Spleen (tissue), 11 donors: ENCODE measurements at regions not wholly inside any gene's neighbourhood (a gene's known extent, or its start where the extent isn't known, plus 50 kb on each side); places are given as distances from the start of the nearest gene placed in this dataset.
"Not testable (repeated sequence)": the region's sequence is repeated elsewhere in the genome, so short reads cannot be mapped to it uniquely, and the experiment has no call there.

ENCODE experiments used
- DNase-seq: peaks from one replicate; pipeline ENCODE4 v3.0.0-alpha.2; 2020
- H3K27ac ChIP-seq, 8 donors: fragments of 200-600 bp; sonication (generic) in 7 of 8; 1 replicate in 4 of 8; 2 replicates in 4 of 8; pipeline versions ENCODE4 v1.5.0 to v1.8.0; 2016 to 2021; ENCODE audit warnings: inconsistent platforms in 4 of 8, mild to moderate bottlenecking in 4 of 8, moderate library complexity in 1 of 8
- H3K27me3 ChIP-seq, 7 donors: fragments of 200-600 bp; sonication (generic) in 6 of 7; replicated peaks in 1 of 7; 1 replicate in 4 of 7; 2 replicates in 3 of 7; pipeline versions ENCODE4 v1.5.0 to v1.8.0; 2016 to 2021; ENCODE audit warnings: inconsistent platforms in 3 of 7, mild to moderate bottlenecking in 1 of 7
- H3K36me3 ChIP-seq, 6 donors: fragments of 200-600 bp; sonication (generic) in 5 of 6; 1 replicate in 4 of 6; 2 replicates in 2 of 6; pipeline versions ENCODE4 v1.5.0 to v1.8.0; 2016 to 2021; ENCODE audit warnings: inconsistent platforms in 2 of 6
- H3K4me1 ChIP-seq, 6 donors: fragments of 200-600 bp; sonication (generic) in 5 of 6; 1 replicate in 3 of 6; 2 replicates in 3 of 6; pipeline versions ENCODE4 v1.5.0 to v1.8.0; 2016 to 2021; ENCODE audit warnings: inconsistent platforms in 3 of 6
- H3K4me3 ChIP-seq, 8 donors: fragments of 200-600 bp; sonication (generic) in 7 of 8; 1 replicate in 4 of 8; 2 replicates in 4 of 8; pipeline versions ENCODE4 v1.5.0 to v1.8.0; 2016 to 2021; ENCODE audit warnings: inconsistent platforms in 4 of 8, mild to moderate bottlenecking in 4 of 8, moderate library complexity in 2 of 8
- H3K9me3 ChIP-seq, 8 donors: fragments of 200-600 bp; sonication (generic) in 7 of 8; 1 replicate in 4 of 8; 2 replicates in 4 of 8; pipeline versions ENCODE4 v1.5.0 to v1.8.0; 2016 to 2021; ENCODE audit warnings: inconsistent platforms in 4 of 8
- POLR2A ChIP-seq, 3 donors: fragments of 450-650 bp; IDR thresholded peaks; one replicate each; pipeline ENCODE4 v1.5.1; 2017; ENCODE audit warnings: antibody characterized with exemption in 3 of 3, mild to moderate bottlenecking in 1 of 3
- POLR2AphosphoS5 ChIP-seq, 3 donors: sonication (generic); formaldehyde crosslinking; IDR thresholded peaks; one replicate each; pipeline ENCODE4 v1.5.1; 2017; ENCODE audit warnings: antibody characterized with exemption in 3 of 3
- WGBS, 5 donors: extraction: QIAGEN DNeasy Blood & Tissue Kit in 3 of 5; methylation state at CpG; one replicate each; pipeline versions ENCODE4 v1.1.5 to v1.1.7; 2013 to 2018; 5-methylcytosine and 5-hydroxymethylcytosine counted together
- intact Hi-C: fragments of 100-400 bp; cut with DNase I; formaldehyde crosslinking; loops from one replicate; pipeline ENCODE4 v1.15.0; 2023; ENCODE audit warnings: low total_unique reads
- TF ChIP-seq, protein P1 (sequence below), 11 experiments: fragments of 200-600 bp in 7 of 11; fragments of 450-650 bp in 4 of 11; sonication (generic) in 4 of 11; IDR thresholded peaks in 8 of 11; conservative IDR thresholded peaks in 3 of 11; 1 replicate in 7 of 11; 2 replicates in 4 of 11; pipeline versions ENCODE4 v1.4.0 to v1.8.0; 2016 to 2021; ENCODE audit warnings: antibody characterized with exemption in 11 of 11, inconsistent platforms in 4 of 11, mild to moderate bottlenecking in 1 of 11
- donor health status: healthy with polysubstance abuse.
- donor health status: DM: no; HTN: no; CAD: no; lungs with moderate emphysema.
- donor health status: DM: no; HTN: no; CAD: no.
- donor health status: Bipolar disorder and iron deficiency.
- donor health status: healthy.
- donor health status: DM: no; HTN: no; CAD: no.
- donor health status: DM: yes; HTN: yes; CAD: no.

DNA sequence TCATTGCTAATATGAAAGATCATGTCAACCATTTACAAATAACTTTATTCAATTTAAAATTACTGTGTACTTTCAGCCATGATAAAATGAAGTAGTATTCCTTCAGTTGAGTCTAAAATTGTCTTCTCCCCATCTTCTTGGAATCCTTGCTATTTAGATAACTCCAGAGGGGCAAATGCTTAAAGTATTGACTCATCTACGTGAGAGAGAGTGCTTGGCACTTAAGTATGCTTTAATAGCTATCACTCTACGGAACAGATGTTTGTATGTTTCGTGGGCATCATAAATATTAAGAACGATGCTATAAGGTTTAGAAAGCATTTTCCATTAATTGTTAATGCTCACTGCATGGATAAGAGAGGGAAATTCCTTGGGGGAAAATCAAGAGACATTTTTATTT, 69.3 kb upstream of the MED13 start:
- H3K4me1 ChIP-seq, result peaks cover 0 to 16% (median 8%) of the 10 kb centered on the region in 6 donors
- TF ChIP-seq, protein P1, sequence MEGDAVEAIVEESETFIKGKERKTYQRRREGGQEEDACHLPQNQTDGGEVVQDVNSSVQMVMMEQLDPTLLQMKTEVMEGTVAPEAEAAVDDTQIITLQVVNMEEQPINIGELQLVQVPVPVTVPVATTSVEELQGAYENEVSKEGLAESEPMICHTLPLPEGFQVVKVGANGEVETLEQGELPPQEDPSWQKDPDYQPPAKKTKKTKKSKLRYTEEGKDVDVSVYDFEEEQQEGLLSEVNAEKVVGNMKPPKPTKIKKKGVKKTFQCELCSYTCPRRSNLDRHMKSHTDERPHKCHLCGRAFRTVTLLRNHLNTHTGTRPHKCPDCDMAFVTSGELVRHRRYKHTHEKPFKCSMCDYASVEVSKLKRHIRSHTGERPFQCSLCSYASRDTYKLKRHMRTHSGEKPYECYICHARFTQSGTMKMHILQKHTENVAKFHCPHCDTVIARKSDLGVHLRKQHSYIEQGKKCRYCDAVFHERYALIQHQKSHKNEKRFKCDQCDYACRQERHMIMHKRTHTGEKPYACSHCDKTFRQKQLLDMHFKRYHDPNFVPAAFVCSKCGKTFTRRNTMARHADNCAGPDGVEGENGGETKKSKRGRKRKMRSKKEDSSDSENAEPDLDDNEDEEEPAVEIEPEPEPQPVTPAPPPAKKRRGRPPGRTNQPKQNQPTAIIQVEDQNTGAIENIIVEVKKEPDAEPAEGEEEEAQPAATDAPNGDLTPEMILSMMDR (IDR thresholded peaks at IDR 0.05 in 8 of 11, conservative IDR thresholded peaks at IDR 0.05 in 3 of 11), result no peak
- TF ChIP-seq POLR2AphosphoS5 (IDR thresholded peaks at IDR 0.05) (no peak), POLR2A (IDR thresholded peaks at IDR 0.05) (no peak)
- peaks cover 0 to 41% (median 21%) of the 10 kb centered on the region in 7 donors for H3K27me3 ChIP-seq
- H3K9me3 ChIP-seq, result no peaks in the 10 kb centered on the region
- H3K36me3 ChIP-seq, result no peaks in the 10 kb centered on the region
- no peak for DNase-seq
- 83 to 89% (median 85%) methylated on average over 4 of the region's 4 CpGs for WGBS, 5 donors
- H3K4me3 ChIP-seq, result no peak overlapping the region
- intact Hi-C loops, result no loop called here
- no peak overlapping the region for H3K27ac ChIP-seq

DNA sequence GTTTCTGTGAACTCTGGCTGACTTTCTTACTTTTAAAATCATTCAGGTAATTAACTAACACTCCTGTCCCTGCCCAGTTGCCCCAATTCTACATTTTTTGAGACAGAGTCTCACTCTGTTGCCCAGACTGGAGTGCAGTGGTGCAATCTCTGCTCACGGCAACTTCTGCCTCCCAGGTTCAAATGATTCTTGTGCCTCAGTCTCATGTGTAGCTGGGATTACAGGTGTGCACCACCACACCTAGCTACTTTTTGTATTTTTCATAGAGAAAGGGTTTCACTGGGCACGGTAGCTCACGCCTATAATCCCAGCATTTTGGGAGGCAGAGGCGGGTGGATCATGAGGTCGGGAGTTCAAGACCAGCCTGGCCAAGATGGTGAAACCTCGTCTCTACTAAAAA, 66.2 kb upstream of the MED13 start:
- H3K4me3 ChIP-seq, H3K9me3 ChIP-seq, H3K4me1 ChIP-seq, H3K36me3 ChIP-seq, H3K27ac ChIP-seq, intact Hi-C loops: not testable (repeated sequence)
- H3K27me3 ChIP-seq, result peaks cover 0 to 13% (median 0%) of the 10 kb centered on the region in 7 donors
- DNase-seq, result peak; percentile 20
- WGBS, 5 donors, result 93 to 96% (median 94%) methylated on average over 6 of the region's 6 CpGs

DNA sequence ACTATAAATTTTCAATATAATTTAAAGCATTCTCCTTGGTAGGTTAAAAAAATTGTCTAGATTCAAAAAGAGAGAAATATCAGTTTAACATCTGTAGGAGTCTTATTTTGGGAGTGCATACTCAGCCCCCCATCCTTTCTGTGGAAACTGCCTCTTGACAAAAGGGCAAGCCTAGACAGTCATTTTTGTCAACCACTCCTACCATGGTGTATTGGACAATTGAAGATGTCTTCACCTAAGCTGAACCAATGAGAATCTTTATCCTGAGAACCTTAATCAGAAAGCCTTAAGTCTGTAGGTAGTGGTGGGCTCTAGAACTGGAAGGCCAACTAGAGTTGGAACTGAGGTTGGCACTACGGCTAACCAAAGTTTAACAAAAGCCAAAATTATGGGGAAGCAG, 65.7 kb upstream of the MED13 start:
- 85 to 97% (median 86%) methylated on average over 1 of the region's 1 CpG for WGBS, 5 donors
- H3K36me3 ChIP-seq, result no peaks in the 10 kb centered on the region
- no peak overlapping the region for H3K27ac ChIP-seq
- no peak for DNase-seq
- no peaks in the 10 kb centered on the region for H3K4me1 ChIP-seq
- H3K4me3 ChIP-seq, result no peak overlapping the region
- no peaks in the 10 kb centered on the region for H3K9me3 ChIP-seq
- TF ChIP-seq POLR2AphosphoS5 (IDR thresholded peaks at IDR 0.05), result no peak
- TF ChIP-seq POLR2A (IDR thresholded peaks at IDR 0.05), result no peak
- TF ChIP-seq, protein P1 (IDR thresholded peaks at IDR 0.05 in 8 of 11, conservative IDR thresholded peaks at IDR 0.05 in 3 of 11), result no peak
- H3K27me3 ChIP-seq, result peaks cover 0 to 15% (median 0%) of the 10 kb centered on the region in 7 donors
- intact Hi-C loops, result no loop called here

DNA sequence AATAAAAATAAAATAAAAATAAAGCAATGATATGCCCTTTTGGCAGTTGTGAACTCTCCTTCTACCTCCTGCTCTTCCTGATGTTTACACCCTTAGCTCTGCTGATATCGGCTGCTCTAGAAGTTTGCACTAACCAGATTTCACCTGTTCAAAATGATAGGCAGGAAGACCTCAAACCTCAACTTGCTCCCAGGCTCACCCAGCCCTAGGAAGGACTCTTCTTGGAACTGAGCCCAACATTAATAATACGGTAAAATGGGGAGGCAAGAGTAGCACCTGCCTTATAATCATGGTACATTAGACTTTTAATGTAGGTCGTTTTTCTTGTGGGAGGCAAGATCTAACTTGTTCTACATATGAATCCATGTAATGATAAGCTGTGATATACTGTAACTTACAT, 61.2 kb upstream of the MED13 start:
- H3K27ac ChIP-seq, result no peak overlapping the region
- no peak for DNase-seq
- no peaks in the 10 kb centered on the region for H3K9me3 ChIP-seq
- no peak for TF ChIP-seq POLR2AphosphoS5 (IDR thresholded peaks at IDR 0.05)
- no peak for TF ChIP-seq POLR2A (IDR thresholded peaks at IDR 0.05)
- TF ChIP-seq, protein P1 (IDR thresholded peaks at IDR 0.05 in 8 of 11, conservative IDR thresholded peaks at IDR 0.05 in 3 of 11), result no peak
- peaks cover 0 to 28% (median 0%) of the 10 kb centered on the region in 7 donors for H3K27me3 ChIP-seq
- WGBS, 5 donors, result 60 to 77% (median 66%) methylated on average over 3 of the region's 3 CpGs
- H3K4me3 ChIP-seq, result no peak overlapping the region
- no peaks in the 10 kb centered on the region for H3K36me3 ChIP-seq
- intact Hi-C loops, result no loop called here
- no peaks in the 10 kb centered on the region for H3K4me1 ChIP-seq

DNA sequence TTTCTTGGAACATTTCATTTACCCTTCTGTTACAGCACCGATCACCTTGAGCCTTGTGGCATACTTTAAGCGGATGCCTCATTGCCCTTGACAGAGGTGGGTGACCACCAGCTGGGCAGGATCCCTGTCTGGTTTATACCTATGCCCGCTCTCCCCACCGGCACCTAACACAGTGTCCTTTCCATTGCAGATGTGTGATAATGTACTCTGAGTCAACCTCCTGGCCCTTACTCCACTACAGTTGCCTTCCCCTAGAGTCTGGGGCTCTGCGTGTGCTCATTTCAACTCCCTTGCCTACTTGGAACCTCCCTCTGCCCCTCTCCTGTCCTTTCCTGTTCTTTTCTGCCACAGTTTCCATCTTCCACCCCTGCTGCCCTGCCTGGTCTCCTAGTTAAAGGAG, 60.2 kb upstream of the MED13 start:
- H3K36me3 ChIP-seq, result no peaks in the 10 kb centered on the region
- no peak overlapping the region for H3K27ac ChIP-seq
- no peak for DNase-seq
- H3K9me3 ChIP-seq, result no peaks in the 10 kb centered on the region
- H3K27me3 ChIP-seq, result peaks cover 0 to 28% (median 0%) of the 10 kb centered on the region in 7 donors
- TF ChIP-seq POLR2A (IDR thresholded peaks at IDR 0.05), result no peak
- TF ChIP-seq, protein P1 (IDR thresholded peaks at IDR 0.05 in 8 of 11, conservative IDR thresholded peaks at IDR 0.05 in 3 of 11), result no peak
- no peak for TF ChIP-seq POLR2AphosphoS5 (IDR thresholded peaks at IDR 0.05)
- WGBS, 5 donors, result 90 to 97% (median 93%) methylated on average over 5 of the region's 5 CpGs
- no peak overlapping the region for H3K4me3 ChIP-seq
- H3K4me1 ChIP-seq, result no peaks in the 10 kb centered on the region
- intact Hi-C loops, result no loop called here
